ENCODE measurements at regions not wholly inside any gene's neighbourhood (a gene's known extent, or its start where the extent isn't known, plus 50 kb on each side); places are given as distances from the start of the nearest gene placed in this dataset.

- no peaks in the 10 kb centered on the region for H3K4me1 ChIP-seq (ENCODE audit: low read length)
- TF ChIP-seq EZH2phosphoT487 (IDR thresholded peaks at IDR 0.05; ENCODE audit: low read depth): no peak
- no peak for TF ChIP-seq CTCF (IDR thresholded peaks at IDR 0.05; ENCODE audit: low read depth, low read length)
- no peaks in the 10 kb centered on the region for H3K9me3 ChIP-seq (ENCODE audit: insufficient read depth, low read length)
- H3K27me3 ChIP-seq (ENCODE audit: low read depth, low read length): no peaks in the 10 kb centered on the region
- no peak overlapping the region for H3K4me2 ChIP-seq (ENCODE audit: low read length)
- H4K20me1 ChIP-seq (ENCODE audit: insufficient read depth, low read length): no peaks in the 10 kb centered on the region
- no peak overlapping the region for H2AFZ ChIP-seq (ENCODE audit: low read depth, low read length)
- H3K36me3 ChIP-seq (replicated peaks; ENCODE audit: low read depth, low read length): no peaks in the 10 kb centered on the region
- no peaks in the 10 kb centered on the region for H3K79me2 ChIP-seq (ENCODE audit: low read length)
- H3K4me3 ChIP-seq (ENCODE audit: low read length): no peak overlapping the region
- H3K27ac ChIP-seq (ENCODE audit: low read length): no peak overlapping the region
- H3K9ac ChIP-seq (ENCODE audit: low read length): no peak overlapping the region
Observed at GRCh38 chr7:40996233-40996677, 706.6 kb downstream of the INHBA start.

- Histone ChIP-seq H3K9me3 (ENCODE audit: insufficient read depth, low read length) (no peaks in the 10 kb centered on the region), H3K27me3 (ENCODE audit: low read depth, low read length) (no peaks in the 10 kb centered on the region), H3K4me2 (ENCODE audit: low read length) (no peak overlapping the region), H3K4me3 (ENCODE audit: low read length) (no peak overlapping the region), H3K79me2 (ENCODE audit: low read length) (no peaks in the 10 kb centered on the region), H4K20me1 (ENCODE audit: insufficient read depth, low read length) (no peaks in the 10 kb centered on the region), H2AFZ (ENCODE audit: low read depth, low read length) (no peak overlapping the region), H3K4me1 (ENCODE audit: low read length) (no peaks in the 10 kb centered on the region), H3K27ac (ENCODE audit: low read length) (no peak overlapping the region), H3K9ac (ENCODE audit: low read length) (no peak overlapping the region), H3K36me3 (replicated peaks; ENCODE audit: low read depth, low read length) (no peaks in the 10 kb centered on the region)
- no peak for TF ChIP-seq CTCF (IDR thresholded peaks at IDR 0.05; ENCODE audit: low read depth, low read length)
- TF ChIP-seq EZH2phosphoT487 (IDR thresholded peaks at IDR 0.05; ENCODE audit: low read depth): no peak
Observed at GRCh38 chr7:40990841-40991240, 712.0 kb downstream of the INHBA start.

- Histone ChIP-seq H3K4me3 (ENCODE audit: low read length) (no peak overlapping the region), H3K36me3 (replicated peaks; ENCODE audit: low read depth, low read length) (no peaks in the 10 kb centered on the region), H4K20me1 (ENCODE audit: insufficient read depth, low read length) (no peaks in the 10 kb centered on the region), H2AFZ (ENCODE audit: low read depth, low read length) (no peak overlapping the region), H3K27me3 (ENCODE audit: low read depth, low read length) (no peaks in the 10 kb centered on the region), H3K9me3 (ENCODE audit: insufficient read depth, low read length) (no peaks in the 10 kb centered on the region), H3K9ac (ENCODE audit: low read length) (no peak overlapping the region), H3K79me2 (ENCODE audit: low read length) (no peaks in the 10 kb centered on the region), H3K27ac (ENCODE audit: low read length) (no peak overlapping the region), H3K4me2 (ENCODE audit: low read length) (no peak overlapping the region), H3K4me1 (ENCODE audit: low read length) (no peaks in the 10 kb centered on the region)
- TF ChIP-seq CTCF (IDR thresholded peaks at IDR 0.05; ENCODE audit: low read depth, low read length) (no peak), EZH2phosphoT487 (IDR thresholded peaks at IDR 0.05; ENCODE audit: low read depth) (no peak)
Observed at GRCh38 chr7:40987571-40987970, 715.3 kb downstream of the INHBA start.

GRCh38 chr7:40986351-40986873 is 716.5 kb downstream of the INHBA start:
- Histone ChIP-seq H3K4me1 (ENCODE audit: low read length) (no peaks in the 10 kb centered on the region), H2AFZ (ENCODE audit: low read depth, low read length) (no peak overlapping the region), H3K27ac (ENCODE audit: low read length) (no peak overlapping the region), H3K4me2 (ENCODE audit: low read length) (no peak overlapping the region), H3K9me3 (ENCODE audit: insufficient read depth, low read length) (no peaks in the 10 kb centered on the region), H3K27me3 (ENCODE audit: low read depth, low read length) (no peaks in the 10 kb centered on the region), H4K20me1 (ENCODE audit: insufficient read depth, low read length) (no peaks in the 10 kb centered on the region), H3K4me3 (ENCODE audit: low read length) (no peak overlapping the region), H3K36me3 (replicated peaks; ENCODE audit: low read depth, low read length) (no peaks in the 10 kb centered on the region), H3K9ac (ENCODE audit: low read length) (no peak overlapping the region), H3K79me2 (ENCODE audit: low read length) (no peaks in the 10 kb centered on the region)
- TF ChIP-seq CTCF (IDR thresholded peaks at IDR 0.05; ENCODE audit: low read depth, low read length) (no peak), EZH2phosphoT487 (IDR thresholded peaks at IDR 0.05; ENCODE audit: low read depth) (no peak)

Data from OCI-LY3 (cell line).